Stimulated activated effector memory CD8-positive, alpha-beta T cell treated with anti-CD3 and anti-CD28 coated beads, Interleukin-12 subunit alpha, Interleukin-12 subunit beta, amount 100 ng/mL, for 72 hours (primary cell): ENCODE measurements at regions not wholly inside any gene's neighbourhood (a gene's known extent, or its start where the extent isn't known, plus 50 kb on each side); places are given as distances from the start of the nearest gene placed in this dataset.
"Not testable (repeated sequence)": the region's sequence is repeated elsewhere in the genome, so short reads cannot be mapped to it uniquely, and the experiment has no call there.

Experiments
- ATAC-seq: fragments of 150-1000 bp; cut with Tn5 transposase; 2 replicates; pipeline ENCODE4 v1.10.0; 2021
- DNase-seq, 2 donors: peaks; one replicate each; pipeline ENCODE4 v3.0.0; 2021 to 2022; ENCODE audit warnings: low spot score in 2 of 2
- H3K27ac Mint-ChIP-seq: one replicate; pipeline ENCODE4 v1.8.0; 2022; ENCODE audit warnings: mild to moderate bottlenecking, mixed read lengths
- H3K36me3 Mint-ChIP-seq: one replicate; pipeline ENCODE4 v1.8.0; 2022; ENCODE audit warnings: mild to moderate bottlenecking, mixed read lengths
- H3K4me1 Mint-ChIP-seq: one replicate; pipeline ENCODE4 v1.8.0; 2022; ENCODE audit warnings: mixed read lengths
- H3K4me3 Mint-ChIP-seq: one replicate; pipeline ENCODE4 v1.8.0; 2022; ENCODE audit warnings: mild to moderate bottlenecking, mixed read lengths
- H3K9me3 Mint-ChIP-seq: one replicate; pipeline ENCODE4 v1.8.0; 2022; ENCODE audit warnings: mixed read lengths

GRCh38 chr22:25500671-25501070, 63.8 kb upstream of the GRK3 start:
- H3K4me1 Mint-ChIP-seq, DNase-seq, ATAC-seq, H3K36me3 Mint-ChIP-seq, H3K9me3 Mint-ChIP-seq, H3K27ac Mint-ChIP-seq, H3K4me3 Mint-ChIP-seq: not testable (repeated sequence)

- not testable (repeated sequence) for H3K27ac Mint-ChIP-seq, ATAC-seq, DNase-seq, H3K36me3 Mint-ChIP-seq, H3K9me3 Mint-ChIP-seq, H3K4me1 Mint-ChIP-seq, H3K4me3 Mint-ChIP-seq
Measured at GRCh38 chr22:25504017-25504416, 60.5 kb upstream of the GRK3 start.

DNA sequence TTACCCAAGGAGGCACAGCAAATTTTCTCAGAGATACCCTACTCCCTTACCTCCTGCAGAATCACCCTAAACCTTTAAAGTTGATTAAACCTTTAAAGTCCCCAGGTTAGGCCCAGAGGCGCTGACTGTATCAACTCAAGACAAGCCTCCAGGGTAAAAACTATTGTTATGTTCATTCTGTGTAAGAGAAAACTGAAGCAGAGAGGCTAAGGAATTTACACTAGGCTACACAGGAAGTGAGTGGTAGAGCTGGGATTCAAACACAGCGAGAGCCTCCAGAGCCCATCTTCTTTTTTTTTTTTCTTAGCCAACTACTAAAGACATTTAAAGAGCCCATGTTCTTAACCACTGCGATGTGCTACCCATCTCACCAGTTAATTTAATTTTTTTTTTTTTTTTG, 56.3 kb upstream of the GRK3 start:
- no peak for ATAC-seq
- no peaks in the 10 kb centered on the region for H3K4me1 Mint-ChIP-seq

DNA sequence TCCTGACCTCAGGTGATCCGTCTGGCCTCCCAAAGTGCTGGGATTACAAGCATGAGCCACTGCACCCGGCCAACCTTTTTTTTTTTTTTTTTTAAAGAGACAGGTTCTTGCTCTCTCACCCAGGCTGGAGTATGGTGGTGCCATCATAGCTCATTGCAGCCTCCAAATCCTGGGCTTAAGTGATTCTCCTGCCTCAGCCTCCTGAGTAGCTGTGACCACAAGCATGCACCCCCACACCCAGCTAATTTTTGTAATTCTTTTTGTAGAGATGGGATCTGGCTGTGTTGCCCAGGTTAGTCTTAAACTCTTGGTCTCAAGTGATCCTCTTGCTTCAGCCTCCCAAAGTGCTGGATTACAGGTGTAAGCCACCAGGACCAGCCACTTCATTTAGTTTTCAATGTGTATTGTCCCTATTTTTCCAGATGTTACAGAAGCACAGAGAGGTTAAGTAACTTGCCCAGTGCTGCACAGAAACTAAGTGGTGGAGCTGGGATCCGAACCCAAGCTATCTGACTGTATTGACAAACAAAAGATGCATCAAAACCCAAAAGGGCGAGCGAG, 55.6 kb upstream of the GRK3 start:
- H3K4me1 Mint-ChIP-seq: no peaks in the 10 kb centered on the region
- H3K9me3 Mint-ChIP-seq: no peaks in the 10 kb centered on the region
- no peak for ATAC-seq
- no peak overlapping the region for H3K27ac Mint-ChIP-seq
- no peaks in the 10 kb centered on the region for H3K36me3 Mint-ChIP-seq
- no peak overlapping the region for H3K4me3 Mint-ChIP-seq
- no peak for DNase-seq

More for the DNA sequence above, 56.3 kb upstream of the GRK3 start:
- H3K4me3 Mint-ChIP-seq: no peak overlapping the region
- H3K36me3 Mint-ChIP-seq: no peaks in the 10 kb centered on the region
- H3K27ac Mint-ChIP-seq: no peak overlapping the region
- DNase-seq: no peak
- H3K9me3 Mint-ChIP-seq: no peaks in the 10 kb centered on the region

GRCh38 chr22:25509374-25509791, 55.1 kb upstream of the GRK3 start:
- no peak for ATAC-seq

DNA sequence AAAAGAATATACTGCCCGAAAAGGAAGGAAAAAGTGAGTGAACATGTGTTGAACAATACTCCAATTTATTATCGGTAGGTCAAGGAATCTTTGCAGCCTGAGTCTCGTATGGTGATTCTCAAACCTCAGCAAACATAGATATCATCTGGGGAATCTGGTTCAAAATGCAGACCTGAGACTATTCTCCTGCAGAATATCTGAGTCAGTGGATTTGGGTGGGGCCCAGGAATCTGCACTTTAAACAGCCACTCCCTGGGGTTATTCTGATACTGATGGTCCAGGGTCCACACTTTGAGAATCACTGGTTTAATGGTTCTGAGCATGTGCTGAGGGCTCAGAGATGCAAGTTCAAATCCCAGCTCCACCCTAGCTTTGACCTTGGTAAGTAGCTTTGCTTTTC, 53.6 kb upstream of the GRK3 start:
- no peaks in the 10 kb centered on the region for H3K4me1 Mint-ChIP-seq
- no peak overlapping the region for H3K27ac Mint-ChIP-seq
- no peaks in the 10 kb centered on the region for H3K9me3 Mint-ChIP-seq
- no peaks in the 10 kb centered on the region for H3K36me3 Mint-ChIP-seq
- ATAC-seq (no peak), DNase-seq (no peak)
- no peak overlapping the region for H3K4me3 Mint-ChIP-seq

More at GRCh38 chr22:25509374-25509791, 55.1 kb upstream of the GRK3 start:
- DNase-seq: no peak
- Mint-ChIP-seq H3K36me3 (no peaks in the 10 kb centered on the region), H3K9me3 (no peaks in the 10 kb centered on the region), H3K4me1 (no peaks in the 10 kb centered on the region), H3K4me3 (no peak overlapping the region), H3K27ac (no peak overlapping the region)

DNA sequence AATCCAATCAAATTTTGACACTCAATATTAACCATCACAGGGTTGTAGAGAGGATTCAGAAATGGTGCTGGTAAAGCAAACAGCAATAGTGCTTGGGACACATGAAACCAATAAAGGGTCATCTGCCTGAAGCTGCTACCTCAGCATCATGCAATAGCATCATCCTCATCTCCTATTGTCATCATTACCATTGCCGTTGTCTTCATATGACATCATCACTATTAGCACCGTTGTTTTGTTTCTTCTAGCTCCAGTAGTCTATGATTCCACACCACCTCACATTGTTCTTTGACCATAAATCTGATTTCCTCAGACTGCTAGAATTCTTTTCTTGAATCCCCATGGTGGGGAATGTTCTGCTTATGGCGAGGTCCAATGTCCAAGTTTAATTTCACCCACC, 52.8 kb upstream of the GRK3 start:
- ATAC-seq: no peak
- Mint-ChIP-seq H3K27ac (no peak overlapping the region), H3K4me1 (no peaks in the 10 kb centered on the region), H3K4me3 (no peak overlapping the region), H3K36me3 (no peaks in the 10 kb centered on the region), H3K9me3 (no peaks in the 10 kb centered on the region)
- DNase-seq: no peak

- DNase-seq (no peak), ATAC-seq (no peak)
- H3K4me1 Mint-ChIP-seq: no peaks in the 10 kb centered on the region
- no peak overlapping the region for H3K27ac Mint-ChIP-seq
- H3K4me3 Mint-ChIP-seq: no peak overlapping the region
- H3K36me3 Mint-ChIP-seq: no peaks in the 10 kb centered on the region
- no peaks in the 10 kb centered on the region for H3K9me3 Mint-ChIP-seq
Measured at GRCh38 chr22:25514436-25515180, 49.9 kb upstream of the GRK3 start.
